ENCODE measurements at regions not wholly inside any gene's neighbourhood (a gene's known extent, or its start where the extent isn't known, plus 50 kb on each side); places are given as distances from the start of the nearest gene placed in this dataset.
"Not testable (repeated sequence)": the region's sequence is repeated elsewhere in the genome, so short reads cannot be mapped to it uniquely, and the experiment has no call there.

- no peak overlapping the region for H3K4me3 ChIP-seq
- 84 to 86% methylated on average over 8 of the region's 8 CpGs for WGBS, 2 donors
- H3K36me3 ChIP-seq = no peaks in the 10 kb centered on the region
- no peak for DNase-seq
- H3K27ac ChIP-seq = no peak overlapping the region
- peaks cover 0 to 5% (median 0%) of the 10 kb centered on the region in 9 donors for H3K4me1 ChIP-seq
- H3K27me3 ChIP-seq = no peaks in the 10 kb centered on the region
- TF ChIP-seq CTCF (IDR thresholded peaks at IDR 0.05) = no peak
- no peak for ATAC-seq
- H3K9me3 ChIP-seq = peaks cover 0 to 19% (median 0%) of the 10 kb centered on the region in 11 donors
- intact Hi-C loops (cut with DNase I) = no loop called here
These were observed 166.4 kb upstream of the PIK3R1 start for GRCh38 chr5:68049053-68049713.

- H3K36me3 ChIP-seq = no peaks in the 10 kb centered on the region
- peaks cover 0 to 5% (median 0%) of the 10 kb centered on the region in 9 donors for H3K4me1 ChIP-seq
- 98 to 100% methylated on average over 3 of the region's 3 CpGs for WGBS, 2 donors
- no peak for DNase-seq
- H3K4me3 ChIP-seq = no peak overlapping the region
- intact Hi-C loops (cut with DNase I) = no loop called here
- peaks cover 0 to 19% (median 0%) of the 10 kb centered on the region in 11 donors for H3K9me3 ChIP-seq
- H3K27me3 ChIP-seq = no peaks in the 10 kb centered on the region
- no peak overlapping the region for H3K27ac ChIP-seq
- no peak for TF ChIP-seq CTCF (IDR thresholded peaks at IDR 0.05)
- ATAC-seq = no peak
These were observed 167.0 kb upstream of the PIK3R1 start for GRCh38 chr5:68048516-68048915.

GRCh38 chr5:68048054-68048453 lies 167.5 kb upstream of the PIK3R1 start:
- H3K4me1 ChIP-seq; DNase-seq; ATAC-seq; H3K36me3 ChIP-seq; intact Hi-C loops (cut with DNase I); H3K4me3 ChIP-seq; H3K27me3 ChIP-seq; H3K27ac ChIP-seq: not testable (repeated sequence)
- H3K9me3 ChIP-seq = peaks cover 0 to 19% (median 0%) of the 10 kb centered on the region in 11 donors
- WGBS, 2 donors = 94 to 95% methylated on average over 5 of the region's 5 CpGs

- no peak overlapping the region for H3K27ac ChIP-seq
- intact Hi-C loops (cut with DNase I) = no loop called here
- no peaks in the 10 kb centered on the region for H3K36me3 ChIP-seq
- no peaks in the 10 kb centered on the region for H3K27me3 ChIP-seq
- ATAC-seq = no peak
- H3K4me1 ChIP-seq = peaks cover 0 to 14% (median 8%) of the 10 kb centered on the region in 9 donors
- WGBS, 2 donors = 95 to 100% methylated on average over 1 of the region's 1 CpG
- TF ChIP-seq CTCF (IDR thresholded peaks at IDR 0.05) = no peak
- no peak for DNase-seq
- no peak overlapping the region for H3K4me3 ChIP-seq
- peaks cover 0 to 19% (median 0%) of the 10 kb centered on the region in 11 donors for H3K9me3 ChIP-seq
These were observed 168.5 kb upstream of the PIK3R1 start for GRCh38 chr5:68047035-68047434.

GRCh38 chr5:68046445-68046844 lies 169.1 kb upstream of the PIK3R1 start:
- peaks cover 0 to 18% (median 10%) of the 10 kb centered on the region in 9 donors for H3K4me1 ChIP-seq
- no peaks in the 10 kb centered on the region for H3K27me3 ChIP-seq
- no peaks in the 10 kb centered on the region for H3K36me3 ChIP-seq
- no peak overlapping the region for H3K4me3 ChIP-seq
- H3K27ac ChIP-seq = no peak overlapping the region
- DNase-seq (no peak), ATAC-seq (peak in 1 of 8 donors; percentile 52)
- intact Hi-C loops (cut with DNase I) = no loop called here
- H3K9me3 ChIP-seq = peaks cover 0 to 19% (median 0%) of the 10 kb centered on the region in 11 donors
- TF ChIP-seq CTCF (IDR thresholded peaks at IDR 0.05) = no peak
- WGBS, 2 donors = 73 to 78% methylated on average over 5 of the region's 5 CpGs

Measured in heart right ventricle (tissue), 16 donors.